Choroid plexus epithelial cell (primary cell): ENCODE measurements at regions not wholly inside any gene's neighbourhood (a gene's known extent, or its start where the extent isn't known, plus 50 kb on each side); places are given as distances from the start of the nearest gene placed in this dataset.

Experiments
- DNase-seq: peaks from one replicate; pipeline ENCODE4 v3.0.0-alpha.2; 2010; ENCODE audit warnings: low read depth
- H3K4me3 ChIP-seq: 2 replicates; pipeline ENCODE4 v1.5.1; 2011; ENCODE audit warnings: low read depth, mild to moderate bottlenecking, control low read depth, low read length, moderate library complexity
- TF ChIP-seq, protein P1 (sequence below): conservative IDR thresholded peaks from 2 replicates; pipeline ENCODE4 v1.5.1; 2011; ENCODE audit warnings: low read depth, mild to moderate bottlenecking, control low read depth, inconsistent platforms, low read length, moderate library complexity

DNA sequence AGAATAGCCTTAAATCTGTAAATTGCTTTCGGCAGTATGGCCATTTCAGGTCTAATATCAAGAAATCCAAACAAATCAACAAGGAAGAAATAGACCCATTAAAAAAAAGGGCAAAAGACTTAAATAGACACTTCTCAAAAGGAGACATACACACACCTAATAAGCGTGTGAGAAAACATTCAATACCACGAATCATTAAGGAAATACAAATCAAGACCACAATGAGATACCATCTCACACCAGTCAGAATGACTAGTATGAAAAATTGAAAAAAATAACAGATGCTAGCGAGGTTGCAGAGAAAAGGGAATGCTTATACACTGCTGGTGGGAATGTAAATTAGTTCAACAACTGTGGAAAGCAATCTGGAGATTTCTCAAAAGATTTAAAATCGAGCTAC, 243.2 kb downstream of the DSEL start:
- no peak for DNase-seq
- no peak overlapping the region for H3K4me3 ChIP-seq
- TF ChIP-seq, protein P1, sequence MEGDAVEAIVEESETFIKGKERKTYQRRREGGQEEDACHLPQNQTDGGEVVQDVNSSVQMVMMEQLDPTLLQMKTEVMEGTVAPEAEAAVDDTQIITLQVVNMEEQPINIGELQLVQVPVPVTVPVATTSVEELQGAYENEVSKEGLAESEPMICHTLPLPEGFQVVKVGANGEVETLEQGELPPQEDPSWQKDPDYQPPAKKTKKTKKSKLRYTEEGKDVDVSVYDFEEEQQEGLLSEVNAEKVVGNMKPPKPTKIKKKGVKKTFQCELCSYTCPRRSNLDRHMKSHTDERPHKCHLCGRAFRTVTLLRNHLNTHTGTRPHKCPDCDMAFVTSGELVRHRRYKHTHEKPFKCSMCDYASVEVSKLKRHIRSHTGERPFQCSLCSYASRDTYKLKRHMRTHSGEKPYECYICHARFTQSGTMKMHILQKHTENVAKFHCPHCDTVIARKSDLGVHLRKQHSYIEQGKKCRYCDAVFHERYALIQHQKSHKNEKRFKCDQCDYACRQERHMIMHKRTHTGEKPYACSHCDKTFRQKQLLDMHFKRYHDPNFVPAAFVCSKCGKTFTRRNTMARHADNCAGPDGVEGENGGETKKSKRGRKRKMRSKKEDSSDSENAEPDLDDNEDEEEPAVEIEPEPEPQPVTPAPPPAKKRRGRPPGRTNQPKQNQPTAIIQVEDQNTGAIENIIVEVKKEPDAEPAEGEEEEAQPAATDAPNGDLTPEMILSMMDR = no peak

DNA sequence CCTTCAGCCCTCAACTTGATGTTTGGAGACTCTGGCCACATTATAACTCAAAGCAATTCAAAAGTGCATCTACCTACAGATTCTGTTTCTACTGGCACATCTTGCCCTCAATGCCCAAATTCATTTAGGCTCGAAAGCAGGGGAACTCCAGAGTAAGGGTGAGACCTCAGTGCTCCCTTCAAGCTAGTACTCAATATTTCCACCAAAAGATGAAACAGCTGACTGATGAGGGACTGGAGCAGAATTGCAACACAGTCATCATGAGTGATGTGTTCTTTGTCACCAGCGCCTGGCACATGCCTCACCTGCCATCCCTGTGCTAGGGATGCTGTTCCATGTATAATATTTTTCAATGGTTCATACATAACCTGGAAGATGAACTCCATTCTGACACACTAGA, 247.3 kb downstream of the DSEL start:
- DNase-seq = no peak
- TF ChIP-seq, protein P1 = no peak
- H3K4me3 ChIP-seq = no peak overlapping the region

DNA sequence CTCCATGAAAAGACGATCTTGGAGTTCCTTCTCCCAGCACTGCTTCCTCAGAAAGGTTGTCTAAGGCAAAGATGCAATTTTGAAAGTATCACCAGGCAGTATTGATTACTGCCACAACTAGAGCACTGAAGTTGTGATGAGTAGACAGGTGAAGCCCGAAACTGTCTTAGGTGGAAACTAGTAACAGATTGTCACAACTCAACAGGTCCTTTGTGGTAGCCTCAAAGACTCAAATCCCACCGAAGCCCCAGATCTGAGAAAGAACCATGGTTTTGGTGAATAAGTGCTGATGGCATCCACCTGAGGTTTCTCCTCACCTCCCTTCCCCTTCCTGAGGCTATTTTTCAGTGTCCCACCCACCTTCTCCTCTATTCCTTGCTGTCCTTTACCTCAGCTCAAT, 248.0 kb downstream of the DSEL start:
- TF ChIP-seq, protein P1 = no peak
- DNase-seq = no peak
- no peak overlapping the region for H3K4me3 ChIP-seq

DNA sequence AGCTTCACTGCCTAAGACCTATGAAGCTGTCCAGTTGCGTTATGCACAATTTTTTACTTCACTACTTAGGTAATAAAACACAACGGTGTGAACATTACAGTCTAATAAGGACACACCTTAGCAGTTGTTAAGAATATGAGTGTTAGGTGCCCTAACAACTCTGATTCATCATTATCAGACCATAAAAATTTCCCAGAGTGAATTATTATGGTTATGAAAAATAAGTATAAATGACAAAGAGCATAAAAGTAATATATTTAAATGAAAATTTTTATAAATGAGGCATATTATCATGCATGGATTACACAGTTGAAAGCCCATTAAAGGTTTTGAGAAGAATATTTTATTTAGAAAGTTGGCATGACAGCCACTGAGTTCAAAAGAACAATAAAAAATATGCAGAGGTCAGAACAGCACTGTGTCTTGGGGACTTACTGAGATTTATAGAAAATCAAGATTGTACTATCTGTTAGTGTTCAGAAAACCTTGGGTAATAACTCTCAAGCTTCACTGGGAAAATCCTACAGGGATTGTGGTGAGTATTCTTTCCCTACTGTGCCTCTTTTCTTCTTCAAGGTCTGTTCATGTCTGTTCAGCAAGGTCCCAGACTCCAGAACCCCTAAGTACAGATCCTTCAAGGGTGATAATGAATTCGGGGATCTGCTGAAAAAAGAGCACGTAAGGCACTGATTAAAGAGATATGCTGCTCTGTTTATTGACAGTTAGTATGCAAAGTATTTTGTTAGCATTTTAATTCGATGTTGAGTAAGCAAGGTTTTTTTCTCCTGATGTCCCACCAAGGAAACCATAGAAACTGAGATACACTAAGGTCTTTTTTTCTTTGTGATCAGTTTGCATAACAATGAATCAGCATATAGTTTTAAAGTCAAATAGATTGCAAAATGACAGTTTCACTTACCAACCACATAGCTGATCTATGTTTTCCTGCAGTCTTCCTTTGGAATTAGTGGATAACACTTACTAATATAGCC, 250.0 kb downstream of the DSEL start:
- peak; percentile 78 for DNase-seq
- TF ChIP-seq, protein P1 = no peak
- no peak overlapping the region for H3K4me3 ChIP-seq

DNA sequence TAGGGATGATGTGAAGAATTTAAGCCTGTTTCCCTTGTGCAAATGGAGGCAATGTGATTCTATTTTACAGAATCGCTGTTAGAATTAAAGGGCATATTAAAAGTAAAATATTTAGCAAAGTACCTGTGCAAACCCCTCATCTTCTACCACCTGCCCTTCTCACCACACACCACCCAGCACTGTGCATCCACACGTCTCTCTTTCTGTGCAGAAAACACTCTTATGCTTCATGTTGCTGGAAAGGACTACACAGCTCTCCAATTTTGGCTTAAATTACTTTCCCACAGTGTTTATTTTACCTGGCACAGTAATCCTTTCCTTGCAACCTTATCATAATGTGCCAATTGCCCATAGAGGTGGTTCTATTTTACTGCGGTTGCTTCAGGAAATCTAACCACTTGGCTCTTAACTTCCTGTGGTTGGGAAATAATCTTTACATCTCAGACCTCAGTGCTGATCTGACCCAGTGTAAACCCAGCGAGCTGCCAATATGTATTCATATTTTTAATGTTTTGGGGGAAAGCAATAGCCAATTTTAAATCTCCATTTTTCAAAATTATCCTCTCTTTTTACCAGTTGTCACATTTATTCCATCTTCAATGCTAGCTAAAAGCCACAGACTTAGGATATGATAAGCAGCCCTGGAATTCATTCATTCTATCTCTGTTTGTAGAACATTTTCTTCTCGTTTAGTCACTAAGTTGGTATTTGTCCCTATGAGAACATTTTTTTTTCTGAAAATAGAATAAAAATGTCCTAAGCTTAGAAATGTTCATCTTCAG, 250.9 kb downstream of the DSEL start:
- TF ChIP-seq, protein P1 = no peak
- peak; percentile 84 for DNase-seq
- no peak overlapping the region for H3K4me3 ChIP-seq

DNA sequence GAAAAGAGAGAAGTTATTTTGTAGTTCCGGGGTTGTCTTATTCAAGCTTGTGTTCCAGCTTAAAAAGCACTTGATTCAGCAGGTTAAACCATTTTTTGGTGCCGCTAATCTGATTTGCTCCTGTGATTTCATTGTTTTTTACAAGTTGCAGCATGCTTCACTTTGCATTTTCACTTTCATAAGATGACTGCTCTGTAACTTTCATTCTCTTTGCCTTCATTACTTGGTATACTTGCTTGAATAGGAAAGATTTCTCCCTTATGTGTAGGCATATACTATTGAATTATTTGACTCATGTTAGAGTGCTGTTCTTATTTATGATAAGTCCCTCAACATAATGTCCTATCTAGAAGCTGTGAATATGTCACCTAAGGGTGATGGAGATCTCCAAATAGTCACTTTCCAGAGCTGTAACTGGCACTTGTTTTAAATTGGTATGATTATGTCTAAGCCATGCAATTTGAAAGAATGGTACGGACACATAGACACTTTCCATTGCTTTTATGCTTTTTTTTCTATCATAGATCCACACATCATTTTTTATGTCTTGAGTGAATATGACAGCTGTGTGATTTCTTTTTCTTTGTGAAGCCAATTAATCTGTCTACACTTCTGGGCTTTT, 254.5 kb downstream of the DSEL start:
- H3K4me3 ChIP-seq = no peak overlapping the region
- TF ChIP-seq, protein P1 = no peak
- DNase-seq = no peak
